Dedifferentiated amniotic fluid mesenchymal stem cell (primary cell): ENCODE measurements at regions not wholly inside any gene's neighbourhood (a gene's known extent, or its start where the extent isn't known, plus 50 kb on each side); places are given as distances from the start of the nearest gene placed in this dataset.
A peak's percentile ranks its signal among the peaks of the same experiment; 100 is the strongest.

ENCODE experiments used
- DNase-seq: peaks from one replicate; pipeline ENCODE4 v3.0.0-alpha.2; 2016; ENCODE audit errors: extremely low spot score

GRCh38 chr17:56648321-56648720 lies 54.8 kb downstream of the NOG start:
- no peak for DNase-seq

- no peak for DNase-seq
Observed at GRCh38 chr17:56648806-56649205, 55.3 kb downstream of the NOG start.

GRCh38 chr17:56652628-56653027 lies 59.1 kb downstream of the NOG start:
- no peak for DNase-seq

- peak; percentile 44 for DNase-seq
Observed at GRCh38 chr17:56653877-56654276, 60.4 kb downstream of the NOG start.

- DNase-seq = no peak
Observed at GRCh38 chr17:56656701-56657327, 63.3 kb downstream of the NOG start.

- DNase-seq = no peak
Observed at GRCh38 chr17:56658648-56659047, 65.1 kb downstream of the NOG start.

- DNase-seq = no peak
Observed at GRCh38 chr17:56659622-56660021, 66.1 kb downstream of the NOG start.

- no peak for DNase-seq
Observed at GRCh38 chr17:56661906-56662305, 68.4 kb downstream of the NOG start.

GRCh38 chr17:56665864-56666263 lies 72.4 kb downstream of the NOG start:
- no peak for DNase-seq

- DNase-seq = no peak
Observed at GRCh38 chr17:56667925-56668458, 74.5 kb downstream of the NOG start.

GRCh38 chr17:56672195-56672594 lies 78.7 kb downstream of the NOG start:
- DNase-seq = no peak

GRCh38 chr17:56674401-56674925 lies 81.0 kb downstream of the NOG start:
- DNase-seq = no peak

- DNase-seq = no peak
Observed at GRCh38 chr17:56675876-56676660, 82.6 kb downstream of the NOG start.

GRCh38 chr17:56676810-56677209 lies 83.3 kb downstream of the NOG start:
- no peak for DNase-seq

GRCh38 chr17:56678249-56679114 lies 85.0 kb downstream of the NOG start:
- DNase-seq = no peak

- DNase-seq = peak; percentile 21
Observed at GRCh38 chr17:56679115-56679776, 85.7 kb downstream of the NOG start.

- DNase-seq = no peak
Observed at GRCh38 chr17:56679777-56680422, 86.4 kb downstream of the NOG start.

- DNase-seq = no peak
Observed at GRCh38 chr17:56680676-56681075, 87.2 kb downstream of the NOG start.

- DNase-seq = peak; percentile 51
Observed at GRCh38 chr17:56681561-56682266, 88.2 kb downstream of the NOG start.

- no peak for DNase-seq
Observed at GRCh38 chr17:56688151-56688550, 94.7 kb downstream of the NOG start.
